Peyer's patch (tissue), 4 donors: ENCODE measurements at regions not wholly inside any gene's neighbourhood (a gene's known extent, or its start where the extent isn't known, plus 50 kb on each side); places are given as distances from the start of the nearest gene placed in this dataset.

Experiments
- DNase-seq, 3 donors: peaks; one replicate each; pipeline ENCODE4 v3.0.0-alpha.2; 2017 to 2019
- H3K27ac ChIP-seq, 4 donors: fragments of 200-600 bp; sonication (generic); one replicate each; pipeline ENCODE4 v1.5.1; 2016 to 2019
- H3K27me3 ChIP-seq, 2 donors: fragments of 200-600 bp; sonication (generic); one replicate each; pipeline ENCODE4 v1.5.1; 2019
- H3K36me3 ChIP-seq, 3 donors: fragments of 200-600 bp; sonication (generic); one replicate each; pipeline ENCODE4 v1.5.1; 2016 to 2019
- H3K4me1 ChIP-seq, 4 donors: fragments of 200-600 bp; sonication (generic); one replicate each; pipeline ENCODE4 v1.5.1; 2016 to 2019
- H3K4me3 ChIP-seq, 4 donors: fragments of 200-600 bp; sonication (generic); 1 replicate in 3 of 4; 2 replicates in 1 of 4; pipeline ENCODE4 v1.5.1; 2016 to 2019; ENCODE audit warnings: mild to moderate bottlenecking in 1 of 4
- H3K9me3 ChIP-seq, 4 donors: fragments of 200-600 bp; sonication (generic); one replicate each; pipeline ENCODE4 v1.5.1; 2016 to 2019; ENCODE audit warnings: mild to moderate bottlenecking in 1 of 4
- CTCF ChIP-seq, 6 experiments: fragments of 450-650 bp in 4 of 6; fragments of 200-600 bp in 2 of 6; sonication (generic) in 1 of 6; IDR thresholded peaks; one replicate each; pipeline ENCODE4 v1.5.1; 2017 to 2019; ENCODE audit warnings: antibody characterized with exemption in 6 of 6, mild to moderate bottlenecking in 3 of 6, moderate library complexity in 1 of 6
- POLR2A ChIP-seq, 2 donors: fragments of 450-650 bp; IDR thresholded peaks; one replicate each; pipeline ENCODE4 v1.5.1; 2017; ENCODE audit warnings: antibody characterized with exemption in 2 of 2, mild to moderate bottlenecking in 2 of 2, moderate library complexity in 2 of 2

- H3K4me1 ChIP-seq, result no peaks in the 10 kb centered on the region
- no peak overlapping the region for H3K27ac ChIP-seq
- H3K27me3 ChIP-seq, result no peaks in the 10 kb centered on the region
- no peak for DNase-seq
- no peaks in the 10 kb centered on the region for H3K36me3 ChIP-seq
- no peaks in the 10 kb centered on the region for H3K9me3 ChIP-seq
- TF ChIP-seq POLR2A (IDR thresholded peaks at IDR 0.05), result no peak
- TF ChIP-seq CTCF (IDR thresholded peaks at IDR 0.05), result no peak
- H3K4me3 ChIP-seq, result no peak overlapping the region
Measured at GRCh38 chr10:106224676-106225075, 939.8 kb downstream of the SORCS1 start.

- Histone ChIP-seq H3K36me3 (no peaks in the 10 kb centered on the region), H3K4me3 (no peak overlapping the region), H3K9me3 (no peaks in the 10 kb centered on the region), H3K27me3 (no peaks in the 10 kb centered on the region), H3K4me1 (no peaks in the 10 kb centered on the region), H3K27ac (no peak overlapping the region)
- no peak for DNase-seq
- TF ChIP-seq CTCF (IDR thresholded peaks at IDR 0.05) (no peak), POLR2A (IDR thresholded peaks at IDR 0.05) (no peak)
Measured at GRCh38 chr10:106217627-106218026, 946.9 kb downstream of the SORCS1 start.

- H3K27me3 ChIP-seq, result no peaks in the 10 kb centered on the region
- no peaks in the 10 kb centered on the region for H3K4me1 ChIP-seq
- no peak overlapping the region for H3K27ac ChIP-seq
- DNase-seq, result no peak
- TF ChIP-seq POLR2A (IDR thresholded peaks at IDR 0.05), result no peak
- no peak for TF ChIP-seq CTCF (IDR thresholded peaks at IDR 0.05)
- no peaks in the 10 kb centered on the region for H3K9me3 ChIP-seq
- H3K36me3 ChIP-seq, result no peaks in the 10 kb centered on the region
- H3K4me3 ChIP-seq, result no peak overlapping the region
Measured at GRCh38 chr10:106216085-106216484, 948.4 kb downstream of the SORCS1 start.

- H3K27me3 ChIP-seq, result no peaks in the 10 kb centered on the region
- no peak overlapping the region for H3K27ac ChIP-seq
- TF ChIP-seq CTCF (IDR thresholded peaks at IDR 0.05) (no peak), POLR2A (IDR thresholded peaks at IDR 0.05) (no peak)
- H3K4me3 ChIP-seq, result no peak overlapping the region
- H3K4me1 ChIP-seq, result no peaks in the 10 kb centered on the region
- no peak for DNase-seq
- no peaks in the 10 kb centered on the region for H3K9me3 ChIP-seq
- no peaks in the 10 kb centered on the region for H3K36me3 ChIP-seq
Measured at GRCh38 chr10:106214243-106214642, 950.3 kb downstream of the SORCS1 start.

GRCh38 chr10:106213493-106213892 lies 951.0 kb downstream of the SORCS1 start:
- Histone ChIP-seq H3K27ac (no peak overlapping the region), H3K9me3 (no peaks in the 10 kb centered on the region), H3K36me3 (no peaks in the 10 kb centered on the region), H3K4me1 (no peaks in the 10 kb centered on the region), H3K27me3 (no peaks in the 10 kb centered on the region), H3K4me3 (no peak overlapping the region)
- no peak for DNase-seq
- TF ChIP-seq POLR2A (IDR thresholded peaks at IDR 0.05), result no peak
- no peak for TF ChIP-seq CTCF (IDR thresholded peaks at IDR 0.05)

- no peak for DNase-seq
- Histone ChIP-seq H3K4me1 (no peaks in the 10 kb centered on the region), H3K36me3 (no peaks in the 10 kb centered on the region), H3K4me3 (no peak overlapping the region), H3K27ac (no peak overlapping the region), H3K9me3 (no peaks in the 10 kb centered on the region), H3K27me3 (no peaks in the 10 kb centered on the region)
- TF ChIP-seq POLR2A (IDR thresholded peaks at IDR 0.05) (no peak), CTCF (IDR thresholded peaks at IDR 0.05) (no peak)
Measured at GRCh38 chr10:106198275-106198674, 966.2 kb downstream of the SORCS1 start.
